ENCODE measurements at regions not wholly inside any gene's neighbourhood (a gene's known extent, or its start where the extent isn't known, plus 50 kb on each side); places are given as distances from the start of the nearest gene placed in this dataset.

GRCh38 chr17:34167354-34167753, 87.7 kb upstream of the CCL2 start:
- DNase-seq, result no peak

- DNase-seq, result no peak
Observed at GRCh38 chr17:34168989-34169388, 86.1 kb upstream of the CCL2 start.

GRCh38 chr17:34169496-34169895, 85.6 kb upstream of the CCL2 start:
- no peak for DNase-seq

- no peak for DNase-seq
Observed at GRCh38 chr17:34171245-34171818, 83.8 kb upstream of the CCL2 start.

- no peak for DNase-seq
Observed at GRCh38 chr17:34172390-34172918, 82.6 kb upstream of the CCL2 start.

GRCh38 chr17:34173241-34173640, 81.8 kb upstream of the CCL2 start:
- DNase-seq, result no peak

GRCh38 chr17:34174496-34174895, 80.6 kb upstream of the CCL2 start:
- no peak for DNase-seq

- no peak for DNase-seq
Observed at GRCh38 chr17:34176440-34176839, 78.6 kb upstream of the CCL2 start.

GRCh38 chr17:34177642-34178041, 77.4 kb upstream of the CCL2 start:
- DNase-seq, result no peak

GRCh38 chr17:34178092-34178491, 77.0 kb upstream of the CCL2 start:
- DNase-seq, result no peak

- no peak for DNase-seq
Observed at GRCh38 chr17:34182036-34182803, 72.9 kb upstream of the CCL2 start.

- no peak for DNase-seq
Observed at GRCh38 chr17:34195987-34196386, 59.1 kb upstream of the CCL2 start.

GRCh38 chr17:34198519-34198918, 56.6 kb upstream of the CCL2 start:
- no peak for DNase-seq

- no peak for DNase-seq
Observed at GRCh38 chr17:34199454-34199853, 55.6 kb upstream of the CCL2 start.

- DNase-seq, result peak; percentile 14
Observed at GRCh38 chr17:34199932-34200534, 55.1 kb upstream of the CCL2 start.

- DNase-seq, result no peak
Observed at GRCh38 chr17:34201225-34201624, 53.9 kb upstream of the CCL2 start.

GRCh38 chr17:34201767-34202166, 53.3 kb upstream of the CCL2 start:
- no peak for DNase-seq

GRCh38 chr17:34203018-34203638, 52.0 kb upstream of the CCL2 start:
- no peak for DNase-seq

- DNase-seq, result no peak
Observed at GRCh38 chr17:34204402-34204801, 50.7 kb upstream of the CCL2 start.

All from NCI-H2081 treated with DMSO at 0.1 percent for 48 hours (cell line).